HG03060 (cell line): ENCODE measurements at regions not wholly inside any gene's neighbourhood (a gene's known extent, or its start where the extent isn't known, plus 50 kb on each side); places are given as distances from the start of the nearest gene placed in this dataset.

Experiments
- ATAC-seq: cut with Tn5 transposase; IDR thresholded peaks from one replicate; pipeline ENCODE4 v1.9.1; 2021; ENCODE audit warnings: low read depth, moderate number of reproducible peaks; ENCODE audit not compliant: unreplicated experiment

- ATAC-seq = no peak
Observed at GRCh38 chr7:46489106-46489505, 568.0 kb upstream of the IGFBP3 start.

GRCh38 chr7:46488607-46489006, 567.5 kb upstream of the IGFBP3 start:
- no peak for ATAC-seq

DNA sequence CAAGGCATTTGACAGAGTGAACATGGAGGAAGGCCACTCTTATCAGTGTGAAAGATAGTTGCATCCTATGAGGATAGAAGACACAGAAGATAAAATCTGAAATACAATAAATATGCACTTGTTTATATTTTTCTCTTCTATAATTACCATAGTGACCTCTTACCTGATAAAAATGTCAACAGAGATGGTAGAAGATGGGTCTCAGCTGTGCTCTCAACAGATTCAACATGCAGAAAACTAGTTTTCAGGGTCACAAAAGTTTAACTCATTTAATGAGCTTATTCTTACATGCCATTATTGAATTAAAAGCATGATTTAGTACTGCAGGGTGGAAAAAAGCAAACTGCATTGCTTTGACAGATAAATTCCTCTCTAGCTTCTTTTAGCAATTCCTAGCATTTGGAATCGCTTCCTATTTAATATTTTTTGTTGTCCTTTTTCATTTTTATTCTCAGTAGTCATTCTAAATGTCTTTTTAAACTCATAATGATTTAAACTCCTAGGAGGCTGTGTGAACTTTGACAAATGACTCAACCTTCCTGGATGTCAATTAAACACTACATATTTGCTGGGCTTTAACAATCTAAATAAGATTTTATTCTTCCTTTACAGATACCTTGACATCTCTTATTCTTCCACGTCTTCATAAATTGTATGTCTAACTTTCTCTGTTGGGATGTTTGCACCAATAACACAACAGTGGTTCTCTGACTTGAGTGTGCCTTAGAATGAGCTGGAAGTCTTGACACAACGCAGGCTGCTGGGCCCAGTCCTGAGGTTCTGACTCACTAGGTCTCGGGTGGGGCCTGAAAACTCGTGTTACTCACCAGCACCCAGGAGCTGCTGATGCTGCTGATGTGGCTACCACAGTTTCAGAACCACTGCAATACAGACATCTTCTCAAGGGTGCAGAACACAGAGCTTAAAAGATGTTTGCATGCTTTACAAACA, 565.5 kb upstream of the IGFBP3 start:
- ATAC-seq = no peak

DNA sequence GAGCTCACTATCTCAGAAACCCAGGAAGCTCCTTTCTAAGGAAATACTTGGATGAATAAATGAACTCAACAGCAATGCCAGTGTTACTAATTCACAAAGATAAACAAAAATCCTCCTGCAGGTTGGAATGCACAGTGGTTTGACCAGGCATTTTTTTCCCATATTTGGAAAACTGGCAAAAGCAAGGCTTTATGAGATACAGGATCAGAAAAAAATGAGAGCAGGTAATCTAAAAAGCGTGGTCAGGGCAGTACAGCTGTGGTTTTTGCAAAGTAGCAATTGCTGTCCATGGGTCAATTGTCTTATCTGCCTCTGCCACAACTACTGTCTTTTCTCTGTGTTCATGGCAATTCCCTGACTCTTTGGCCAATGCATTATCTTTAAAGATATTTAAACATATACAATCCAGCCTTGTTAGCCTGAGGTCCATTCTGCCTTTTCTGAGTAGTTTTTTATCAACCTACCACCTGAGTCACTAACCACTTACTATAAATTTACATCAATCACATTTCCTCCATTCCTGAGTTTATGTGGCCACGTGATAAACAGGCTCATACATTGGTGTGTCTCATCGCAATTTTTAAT, 564.5 kb upstream of the IGFBP3 start:
- no peak for ATAC-seq

DNA sequence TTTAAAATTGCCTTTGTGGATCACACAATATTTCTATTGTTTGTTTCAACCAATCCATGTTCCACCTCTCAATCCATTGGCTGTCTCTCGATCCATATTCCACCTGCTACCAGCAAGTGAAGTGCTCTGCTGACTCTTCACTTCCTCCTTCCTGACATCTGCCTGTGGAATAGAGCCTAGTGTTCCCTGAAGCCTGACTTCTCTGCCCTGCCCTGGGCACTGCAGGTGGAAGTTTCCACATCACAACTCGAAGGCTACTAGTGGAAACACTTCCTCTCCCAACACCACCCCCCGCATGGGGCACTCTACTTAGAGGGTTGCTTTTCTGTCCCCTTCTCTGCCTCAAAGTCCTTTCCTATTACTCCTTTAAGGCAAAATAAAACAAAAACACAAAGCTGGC, 563.8 kb upstream of the IGFBP3 start:
- ATAC-seq = no peak

- ATAC-seq = no peak
Observed at GRCh38 chr7:46480619-46481018, 559.5 kb upstream of the IGFBP3 start.

DNA sequence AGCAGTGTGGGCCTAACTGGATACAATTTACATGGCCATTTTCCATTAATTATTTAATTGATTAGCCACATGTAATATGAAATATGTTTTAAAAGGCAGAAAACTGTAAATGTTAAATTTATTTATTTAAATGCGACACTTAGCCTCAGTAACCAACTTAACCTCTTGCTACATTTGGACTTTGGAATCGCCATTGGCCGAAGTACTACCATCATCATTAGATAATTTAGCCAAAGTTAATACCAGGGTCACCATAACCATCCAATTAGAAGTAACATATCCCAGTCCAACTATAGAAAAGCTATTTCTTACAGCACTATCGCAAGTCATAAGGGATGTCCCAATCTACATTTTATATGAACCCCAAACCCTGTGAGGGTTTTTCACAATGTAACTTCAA, 558.6 kb upstream of the IGFBP3 start:
- no peak for ATAC-seq

GRCh38 chr7:46478046-46478445, 557.0 kb upstream of the IGFBP3 start:
- no peak for ATAC-seq

DNA sequence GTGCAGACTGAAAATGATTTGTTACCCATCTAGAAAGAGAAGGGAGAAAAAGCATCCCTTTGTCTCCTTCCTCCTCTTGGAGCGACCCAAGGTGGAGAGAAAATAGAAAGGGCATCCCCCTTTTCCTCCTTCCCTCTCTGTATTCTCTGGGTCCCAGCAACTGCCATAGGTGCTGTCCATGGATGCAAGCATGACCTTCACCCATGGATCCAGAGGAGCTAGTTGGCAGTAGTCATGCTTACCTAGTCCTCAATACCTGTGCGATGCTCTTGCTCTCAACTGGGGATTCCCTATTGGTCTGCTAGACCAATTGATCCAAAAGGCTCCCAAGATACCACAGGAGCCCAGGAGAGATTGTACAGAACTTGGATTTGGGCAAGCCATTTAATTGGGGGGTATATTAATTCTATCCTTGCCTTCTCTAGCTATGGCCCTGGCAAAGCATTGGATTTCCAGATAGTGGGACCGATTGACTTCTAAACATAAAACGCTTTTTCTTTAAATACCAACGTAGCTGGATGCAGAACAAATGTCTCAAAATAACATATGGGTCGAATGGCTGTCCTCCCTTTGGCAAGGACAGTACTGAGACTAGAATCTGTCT, 547.8 kb upstream of the IGFBP3 start:
- ATAC-seq = no peak

GRCh38 chr7:46463170-46463569, 542.1 kb upstream of the IGFBP3 start:
- no peak for ATAC-seq

- ATAC-seq = no peak
Observed at GRCh38 chr7:46461334-46461777, 540.3 kb upstream of the IGFBP3 start.

- ATAC-seq = no peak
Observed at GRCh38 chr7:46459942-46460341, 538.9 kb upstream of the IGFBP3 start.

GRCh38 chr7:46454816-46455215, 533.7 kb upstream of the IGFBP3 start:
- no peak for ATAC-seq

GRCh38 chr7:46452561-46453135, 531.6 kb upstream of the IGFBP3 start:
- ATAC-seq = no peak

DNA sequence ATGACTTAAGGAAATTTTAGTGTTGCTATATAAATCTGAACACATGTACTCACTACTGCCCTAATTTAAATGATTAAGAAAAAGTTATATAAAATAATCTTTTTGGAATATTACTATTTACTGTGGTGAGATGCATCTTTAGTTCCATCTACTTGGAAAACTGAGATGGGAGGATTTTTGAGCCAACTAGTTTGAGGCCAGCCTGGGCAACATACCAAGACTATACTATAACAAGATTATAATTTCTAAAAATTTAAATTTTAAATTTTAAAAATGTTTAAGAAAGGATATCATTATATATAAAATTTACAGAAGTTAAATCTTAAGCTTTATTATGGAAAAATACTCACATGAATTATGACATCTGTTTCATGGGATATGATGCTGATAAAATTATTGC, 530.8 kb upstream of the IGFBP3 start:
- ATAC-seq = no peak

GRCh38 chr7:46450886-46451285, 529.8 kb upstream of the IGFBP3 start:
- no peak for ATAC-seq

DNA sequence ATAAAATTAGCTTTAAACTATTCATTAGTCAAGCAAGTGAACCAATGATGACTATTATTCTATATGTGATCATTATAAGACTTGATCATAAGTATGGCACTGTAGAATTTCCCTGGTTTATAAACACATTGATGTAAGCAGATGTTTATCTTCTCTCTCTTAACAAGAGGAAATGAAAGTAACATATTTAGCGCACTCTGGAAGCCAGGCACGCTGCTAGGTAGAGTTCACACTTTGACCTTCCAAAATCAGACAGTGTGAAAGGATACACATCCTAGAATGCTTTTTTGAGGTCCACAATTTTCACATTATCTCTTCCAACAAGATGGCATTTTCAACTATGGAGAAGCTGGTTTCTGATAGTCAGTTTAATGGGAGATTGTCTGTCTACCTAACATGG, 529.4 kb upstream of the IGFBP3 start:
- no peak for ATAC-seq

GRCh38 chr7:46449743-46450142, 528.7 kb upstream of the IGFBP3 start:
- ATAC-seq = no peak

DNA sequence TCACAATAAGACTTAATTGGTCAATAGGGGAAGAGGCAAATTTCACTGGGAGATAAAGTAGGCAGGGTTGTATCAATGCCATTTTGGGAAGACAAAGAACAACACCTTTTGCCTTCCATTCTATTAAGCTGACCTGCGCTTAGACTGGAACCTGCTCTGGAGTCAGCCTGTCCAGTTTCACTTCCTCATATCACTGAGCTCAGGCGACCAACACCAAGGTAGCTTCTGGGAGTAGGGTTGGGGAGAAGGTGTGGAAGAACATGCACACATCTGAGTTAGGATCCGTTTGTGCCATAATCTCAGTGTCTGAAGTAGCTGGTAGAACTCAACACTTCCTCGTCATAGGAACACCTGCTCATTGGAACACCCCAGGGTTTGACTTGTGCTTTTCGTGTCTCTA, 527.4 kb upstream of the IGFBP3 start:
- ATAC-seq = no peak

DNA sequence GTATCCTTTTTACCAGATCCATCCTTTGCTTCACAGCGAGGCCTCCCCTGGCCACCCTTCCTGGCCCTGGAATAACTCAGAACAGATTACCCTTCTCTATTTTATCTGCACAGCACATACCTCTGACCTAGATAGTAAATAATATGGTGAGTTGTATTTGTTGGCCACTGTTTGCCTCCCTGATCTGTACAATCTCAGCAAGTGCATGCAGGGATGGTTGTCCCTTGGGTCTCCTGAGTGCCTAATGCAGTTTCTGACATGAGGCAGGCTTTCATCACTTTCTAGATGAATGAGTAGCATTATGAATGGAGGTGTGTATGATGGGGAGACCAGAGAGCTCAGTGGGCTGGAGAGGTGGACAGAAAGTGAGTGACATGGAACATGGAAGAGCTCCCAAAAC, 525.1 kb upstream of the IGFBP3 start:
- ATAC-seq = no peak

DNA sequence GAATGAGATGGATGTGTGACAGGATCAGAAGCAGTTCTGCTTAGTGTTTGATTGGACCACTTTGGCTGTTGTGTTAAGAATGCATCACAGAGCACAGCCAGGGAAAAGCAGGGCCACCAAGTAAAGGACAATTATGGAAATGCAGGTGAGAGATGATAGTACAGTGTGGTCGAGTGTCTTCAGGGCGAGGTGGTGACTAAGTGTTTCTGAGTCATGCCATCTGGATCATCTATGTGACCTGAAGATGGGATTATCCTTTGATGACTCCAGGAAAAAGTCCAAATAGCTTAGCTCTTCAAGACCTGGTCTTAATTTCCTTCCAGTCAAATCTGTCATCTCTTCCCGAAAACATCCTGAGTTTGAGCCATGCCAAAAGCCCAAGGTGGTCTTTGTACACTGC, 523.2 kb upstream of the IGFBP3 start:
- ATAC-seq = no peak
